T-helper 2 cell (primary cell): ENCODE measurements at regions not wholly inside any gene's neighbourhood (a gene's known extent, or its start where the extent isn't known, plus 50 kb on each side); places are given as distances from the start of the nearest gene placed in this dataset.

Source experiments
- DNase-seq, 5 experiments: peaks; one replicate each; pipeline versions ENCODE4 v3.0.0 to v3.0.0-alpha.2; 2012 to 2022

GRCh38 chr2:67625178-67625577 is 228.0 kb downstream of the ETAA1 start:
- DNase-seq = no peak

DNA sequence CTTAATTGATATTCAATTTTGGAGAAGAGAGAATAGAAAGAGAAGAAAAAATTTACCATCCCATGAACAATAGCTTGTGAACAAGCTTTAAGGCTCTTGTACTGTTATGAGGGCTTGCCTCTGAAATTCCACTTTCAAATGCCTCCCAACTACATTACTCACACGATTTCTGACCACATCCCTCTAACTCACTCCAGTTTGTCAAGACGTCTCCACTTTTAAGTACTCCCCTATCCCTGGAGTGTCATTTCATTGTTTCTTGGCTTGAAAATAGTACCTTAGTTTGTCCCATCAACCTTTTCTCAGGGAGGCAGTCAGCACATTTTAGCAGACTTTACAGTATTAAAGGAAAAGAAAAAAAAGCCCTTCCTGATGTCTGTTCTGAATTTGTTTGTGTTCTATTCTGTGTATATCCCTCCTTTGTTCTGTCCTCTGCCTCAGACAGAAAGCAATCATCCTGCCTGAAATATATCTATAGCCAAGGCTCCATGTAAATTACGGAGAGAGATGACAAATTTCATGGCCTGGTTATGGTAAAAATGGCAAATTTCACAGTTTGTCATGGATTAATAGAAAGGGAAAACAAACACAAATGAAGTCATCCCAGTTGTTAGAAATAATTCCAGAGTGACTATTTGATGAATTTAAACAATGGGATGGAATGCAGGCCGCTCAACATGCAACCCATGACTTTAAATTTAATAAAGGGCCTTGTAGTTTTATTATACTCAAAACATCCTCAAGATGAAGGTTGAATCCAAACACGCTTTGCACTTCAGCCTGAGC is 228.8 kb downstream of the ETAA1 start:
- no peak for DNase-seq

DNA sequence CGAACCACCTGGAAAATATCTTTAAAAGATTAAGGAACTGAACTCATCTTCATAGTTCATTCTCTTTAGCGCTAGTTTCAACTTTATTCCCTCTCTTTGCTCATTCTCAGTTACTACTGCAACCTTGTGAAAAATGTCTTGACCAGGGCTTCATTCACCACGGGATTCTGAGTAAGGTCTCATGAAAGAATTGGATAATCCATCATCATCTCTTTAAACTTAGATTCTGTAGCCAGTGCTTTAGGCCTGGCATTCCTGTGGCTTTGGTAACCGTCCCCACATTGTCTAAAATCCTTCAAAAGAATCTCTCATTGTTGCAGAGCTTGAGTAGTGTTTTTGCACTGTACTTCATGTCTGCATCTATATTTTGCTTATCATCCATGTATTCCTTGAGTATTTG is 229.5 kb downstream of the ETAA1 start:
- DNase-seq = no peak

- DNase-seq = no peak
Measured at GRCh38 chr2:67627456-67628207, 230.5 kb downstream of the ETAA1 start.

DNA sequence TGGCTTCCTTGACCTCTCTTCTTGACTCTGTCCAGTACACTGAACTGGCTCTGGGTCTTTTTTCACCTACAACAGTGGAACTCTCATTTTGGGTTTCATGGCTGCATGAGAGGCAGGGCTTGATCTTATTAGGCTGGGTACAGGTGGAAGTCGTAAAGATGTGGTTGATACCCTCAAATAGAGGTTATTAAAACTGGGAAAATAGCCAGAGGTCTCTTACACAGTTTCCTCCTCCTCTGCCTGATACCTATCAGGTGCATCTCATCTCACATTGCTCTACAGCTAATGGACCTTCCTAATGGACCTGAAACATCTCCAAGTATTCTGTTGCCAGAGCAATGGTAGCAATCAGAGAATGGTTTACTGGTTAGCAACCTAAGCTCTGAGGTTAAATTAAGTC is 231.8 kb downstream of the ETAA1 start:
- DNase-seq = no peak

DNA sequence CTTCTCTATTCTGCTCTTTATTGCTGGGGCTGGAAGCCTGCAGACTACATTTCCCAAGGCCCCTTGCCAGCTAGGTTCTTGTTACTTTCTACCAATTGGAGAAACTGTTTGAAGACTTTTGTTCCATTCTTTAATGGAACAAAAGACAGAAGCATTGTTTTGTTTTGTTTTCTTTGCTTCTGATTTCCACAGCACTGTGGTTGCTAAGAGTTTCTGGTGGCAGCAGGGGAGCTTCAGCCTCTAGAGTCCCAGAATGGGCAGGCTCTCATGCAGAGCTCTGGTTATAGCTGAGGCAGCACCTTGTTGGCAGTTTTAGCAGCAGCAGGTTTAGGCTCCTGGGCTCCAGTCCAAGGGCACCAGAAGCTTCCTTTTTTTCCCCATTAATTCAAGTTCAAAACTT is 234.3 kb downstream of the ETAA1 start:
- no peak for DNase-seq

- DNase-seq = no peak
Measured at GRCh38 chr2:67633212-67633856, 236.2 kb downstream of the ETAA1 start.

- DNase-seq = no peak
Measured at GRCh38 chr2:67638146-67638545, 241.0 kb downstream of the ETAA1 start.

- DNase-seq = no peak
Measured at GRCh38 chr2:67641312-67642045, 244.3 kb downstream of the ETAA1 start.

- DNase-seq = no peak
Measured at GRCh38 chr2:67642046-67642382, 244.9 kb downstream of the ETAA1 start.

GRCh38 chr2:67642961-67643360 is 245.8 kb downstream of the ETAA1 start:
- no peak for DNase-seq

GRCh38 chr2:67645280-67646138 is 248.4 kb downstream of the ETAA1 start:
- DNase-seq = no peak

- no peak for DNase-seq
Measured at GRCh38 chr2:67646714-67647333, 249.7 kb downstream of the ETAA1 start.

DNA sequence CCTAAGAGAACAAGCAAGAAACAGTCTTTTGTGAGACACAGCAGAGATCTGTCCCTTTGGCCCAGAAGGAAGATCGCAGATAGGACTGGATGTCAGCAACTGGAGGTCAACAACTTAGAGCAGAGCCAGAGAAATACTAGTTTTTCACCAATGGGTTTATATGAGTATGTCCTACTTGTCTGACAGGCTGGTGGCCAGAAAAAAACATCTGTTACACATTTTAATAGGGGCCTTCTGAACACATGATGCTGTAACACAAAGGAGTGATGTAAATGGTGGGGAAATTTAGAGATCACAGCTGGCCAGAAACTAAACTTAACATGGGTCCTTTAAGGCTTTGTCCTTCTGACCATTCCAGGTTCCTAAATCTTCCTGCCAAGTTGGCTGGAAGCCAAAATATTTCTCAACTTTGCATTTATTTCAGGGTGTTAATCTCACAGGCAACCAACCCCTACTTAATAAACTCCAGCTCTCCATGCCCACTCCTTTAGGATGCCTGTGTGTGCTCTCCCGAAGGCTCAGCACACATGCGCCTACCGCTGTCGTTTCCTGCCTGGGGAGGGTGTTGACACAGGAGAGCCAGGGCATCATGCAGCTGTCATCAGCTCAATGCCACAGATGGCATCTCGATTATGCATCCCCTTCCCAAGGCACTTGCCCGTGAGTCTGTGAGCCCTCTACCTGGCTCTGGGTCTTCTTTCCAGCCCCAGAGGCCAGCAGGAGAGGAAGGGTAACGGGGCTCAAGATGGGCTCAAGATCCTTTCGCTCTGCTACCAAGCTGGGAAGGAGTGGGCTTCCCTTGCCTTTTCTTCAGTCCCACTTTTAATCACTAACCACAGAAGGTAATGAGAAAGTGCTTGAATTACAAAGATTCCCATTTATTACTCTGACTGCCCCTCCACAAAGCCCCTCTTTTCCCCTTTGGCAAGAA is 252.5 kb downstream of the ETAA1 start:
- DNase-seq = no peak

DNA sequence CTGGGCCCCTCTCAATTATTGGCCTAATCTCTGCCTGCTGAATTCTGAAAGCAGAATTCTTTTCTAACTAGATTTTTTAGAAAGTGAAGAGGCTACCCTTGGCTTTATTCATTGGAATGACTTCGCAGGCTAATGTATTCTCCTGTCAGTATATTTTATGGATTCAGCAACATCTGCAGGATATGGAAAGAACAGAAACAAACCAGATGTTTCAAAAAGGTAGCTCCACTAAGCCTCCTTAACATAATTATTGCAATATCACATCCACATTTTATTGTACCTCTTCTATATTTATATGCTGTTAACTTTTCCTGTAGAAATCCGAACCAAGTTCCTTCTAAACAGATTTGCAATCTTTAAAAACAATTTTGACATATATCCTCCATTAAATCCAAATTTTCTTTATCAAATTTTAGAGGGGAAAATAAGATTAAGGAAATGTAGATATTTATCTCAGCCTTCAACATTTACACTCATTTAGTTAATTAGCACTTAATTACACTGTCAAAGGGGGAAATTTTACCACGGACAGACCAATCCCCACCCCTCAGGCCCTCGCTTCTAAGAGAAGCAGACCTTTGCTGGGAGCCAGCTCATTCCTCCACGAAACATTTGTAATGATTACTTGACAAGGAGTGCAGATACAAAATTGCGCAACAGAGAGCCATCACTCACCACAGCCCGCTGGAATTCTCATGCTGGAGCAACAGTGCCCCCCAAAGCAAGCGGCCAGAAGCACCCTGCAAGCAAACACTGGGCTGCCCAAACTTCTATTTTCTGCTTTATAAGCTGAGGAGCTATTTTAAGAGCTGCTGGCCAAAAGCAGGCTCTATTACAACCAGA is 253.4 kb downstream of the ETAA1 start:
- no peak for DNase-seq

DNA sequence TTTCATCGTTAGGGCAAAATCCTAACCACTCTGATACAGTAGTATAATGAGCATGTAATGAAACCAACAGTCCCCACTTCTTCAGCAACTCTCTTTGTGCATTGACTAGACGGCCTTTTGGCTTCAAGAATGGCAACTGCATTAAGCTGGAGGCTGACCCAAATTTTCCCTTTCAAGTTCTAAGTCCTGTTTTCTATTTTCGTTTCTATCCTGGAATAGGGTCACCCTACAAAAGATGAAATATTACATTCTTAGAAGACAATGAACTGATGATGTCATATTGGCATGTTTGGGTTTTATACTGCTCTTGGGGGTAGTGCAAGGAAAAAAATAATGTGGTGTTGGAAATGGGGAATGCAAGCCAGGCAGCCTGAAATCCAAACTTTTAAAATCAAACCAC is 254.4 kb downstream of the ETAA1 start:
- DNase-seq = no peak

DNA sequence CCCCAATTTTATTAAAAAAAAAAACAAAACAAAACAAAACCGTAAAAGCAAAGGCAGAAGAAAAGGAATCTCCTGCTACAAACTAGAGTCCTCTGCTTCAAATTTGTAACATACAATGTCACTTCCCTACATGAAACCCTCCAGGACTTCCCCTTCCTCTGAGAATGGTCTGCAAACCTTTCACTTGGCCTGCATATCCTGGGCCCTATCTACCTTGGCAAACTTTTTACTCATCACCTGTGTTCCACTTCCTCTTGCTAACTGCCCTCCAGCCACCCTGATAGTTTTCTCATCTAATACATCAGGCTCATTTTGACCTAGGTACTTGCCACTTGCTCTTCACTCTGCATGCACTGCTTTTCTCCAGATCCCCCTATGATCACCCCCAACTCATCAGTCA is 255.5 kb downstream of the ETAA1 start:
- no peak for DNase-seq

- no peak for DNase-seq
Measured at GRCh38 chr2:67656875-67657274, 259.7 kb downstream of the ETAA1 start.

GRCh38 chr2:67658820-67659219 is 261.7 kb downstream of the ETAA1 start:
- DNase-seq = no peak
